GM18870 (cell line): ENCODE measurements at regions not wholly inside any gene's neighbourhood (a gene's known extent, or its start where the extent isn't known, plus 50 kb on each side); places are given as distances from the start of the nearest gene placed in this dataset.
"Not testable (repeated sequence)": the region's sequence is repeated elsewhere in the genome, so short reads cannot be mapped to it uniquely, and the experiment has no call there.

ENCODE experiments used
- ATAC-seq: cut with Tn5 transposase; IDR thresholded peaks from one replicate; pipeline ENCODE4 v1.9.1; 2021; ENCODE audit warnings: moderate library complexity; ENCODE audit not compliant: unreplicated experiment

DNA sequence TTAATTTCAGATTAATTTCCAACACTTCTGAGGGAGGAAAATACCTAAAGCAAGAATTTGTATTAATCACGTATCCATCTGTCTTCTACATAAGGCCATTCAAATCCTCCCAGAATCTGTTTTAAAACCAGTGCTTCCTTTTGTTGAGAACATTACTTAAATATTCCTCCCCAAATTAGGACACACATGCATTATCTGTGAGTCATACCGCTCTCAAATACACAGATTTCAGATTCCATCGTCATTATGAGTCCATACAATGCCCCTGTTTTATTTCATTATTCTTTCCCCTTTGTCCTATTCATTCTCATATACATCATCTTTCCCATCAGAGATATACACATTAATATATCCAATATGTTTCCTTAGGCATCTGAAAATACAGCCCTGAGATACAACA lies 57.3 kb upstream of the PRSS12 start:
- ATAC-seq = no peak

DNA sequence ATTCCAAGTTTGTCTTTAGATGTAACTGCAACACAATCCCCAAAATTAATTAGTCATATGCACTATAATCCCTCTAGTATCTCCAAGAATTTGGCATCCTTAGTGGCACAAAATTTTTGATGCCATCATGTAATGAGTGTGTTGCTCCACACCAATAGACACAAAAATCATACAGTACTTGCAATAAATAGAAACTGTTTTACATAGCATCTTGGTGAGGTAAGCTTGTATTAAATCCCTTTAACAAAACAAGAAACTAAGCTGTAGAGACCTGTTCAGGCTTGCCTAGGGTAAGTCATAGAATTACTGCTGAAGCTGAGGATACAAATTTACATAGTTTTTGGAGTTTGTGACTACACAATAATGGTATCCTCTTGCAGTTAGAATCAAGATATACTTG lies 64.5 kb upstream of the PRSS12 start:
- peak; percentile 75 for ATAC-seq

DNA sequence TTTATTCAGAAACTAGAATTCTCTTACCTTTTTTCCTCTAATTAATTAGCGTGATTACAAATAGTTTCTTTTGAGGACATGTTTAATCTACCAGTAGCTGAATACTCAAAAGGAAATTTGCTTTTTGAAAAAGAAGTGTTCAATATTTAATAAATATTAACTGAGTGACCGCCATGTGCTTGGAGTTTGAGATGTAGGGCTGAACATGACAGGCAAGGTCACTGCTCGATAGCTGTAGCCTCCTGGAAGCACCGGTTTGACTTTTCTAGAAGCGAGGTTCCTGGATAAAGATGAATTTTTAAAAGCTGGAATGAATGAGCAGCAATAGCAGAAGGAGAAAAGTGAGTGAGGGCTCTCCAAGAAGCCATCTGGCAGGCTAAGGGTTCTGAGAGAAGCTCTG lies 65.0 kb upstream of the PRSS12 start:
- ATAC-seq = not testable (repeated sequence)

DNA sequence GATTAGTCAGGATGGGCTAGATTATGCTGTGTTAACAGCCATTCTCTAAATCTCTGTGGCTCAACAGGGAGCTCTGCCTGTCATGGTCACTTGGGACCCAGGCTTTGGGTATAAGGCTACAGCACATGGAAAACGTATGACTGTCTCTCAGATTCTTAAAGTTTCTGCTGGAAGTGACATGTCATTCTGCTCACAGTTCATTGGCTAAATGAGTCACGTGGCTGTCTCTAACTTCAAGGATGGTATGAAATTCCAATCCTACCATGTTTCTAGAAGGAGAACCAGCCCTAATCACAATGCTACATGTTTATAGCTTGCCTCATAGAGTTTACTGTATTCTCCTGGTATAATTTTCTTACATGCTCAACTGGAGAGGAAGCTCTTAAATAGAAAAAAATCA lies 65.6 kb upstream of the PRSS12 start:
- ATAC-seq = not testable (repeated sequence)

DNA sequence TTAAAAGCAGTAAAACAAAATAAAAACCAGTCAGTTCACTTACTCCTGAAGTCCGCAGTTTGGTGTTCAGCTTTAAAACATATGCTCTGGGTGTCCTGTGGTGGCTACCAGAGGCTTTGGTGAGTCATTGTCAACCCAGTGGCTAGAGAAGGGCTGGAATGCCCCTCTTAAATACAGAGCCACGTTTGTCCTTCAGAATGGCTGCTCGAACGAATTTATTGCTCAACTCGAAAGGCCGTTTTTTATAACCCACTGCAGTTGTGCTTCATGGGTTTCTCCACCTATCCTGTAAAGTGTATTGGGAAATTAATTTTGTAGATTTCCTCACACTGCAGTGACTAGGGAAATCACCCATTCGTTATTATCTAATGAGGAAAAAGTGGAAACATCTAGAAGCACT lies 66.8 kb upstream of the PRSS12 start:
- not testable (repeated sequence) for ATAC-seq

DNA sequence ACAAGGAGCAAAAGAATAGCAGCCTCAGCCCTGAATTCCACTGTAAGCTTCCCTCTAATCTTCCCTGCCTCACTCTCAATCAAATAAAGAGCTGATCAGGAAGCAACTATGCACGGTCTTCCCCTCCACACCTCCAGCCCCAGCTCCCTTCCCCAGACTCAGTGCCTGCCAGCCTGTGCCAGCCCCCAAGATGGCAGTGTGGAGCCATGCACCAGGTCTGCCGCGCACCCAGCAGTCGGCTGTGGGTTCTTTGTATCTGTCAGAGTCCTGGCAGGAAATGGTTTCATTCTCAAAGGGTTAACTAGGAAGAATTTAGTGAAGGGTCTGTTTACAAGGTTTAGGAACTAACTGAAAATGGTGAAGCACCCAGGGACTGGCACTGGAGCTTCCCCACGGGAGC lies 71.3 kb upstream of the PRSS12 start:
- not testable (repeated sequence) for ATAC-seq

DNA sequence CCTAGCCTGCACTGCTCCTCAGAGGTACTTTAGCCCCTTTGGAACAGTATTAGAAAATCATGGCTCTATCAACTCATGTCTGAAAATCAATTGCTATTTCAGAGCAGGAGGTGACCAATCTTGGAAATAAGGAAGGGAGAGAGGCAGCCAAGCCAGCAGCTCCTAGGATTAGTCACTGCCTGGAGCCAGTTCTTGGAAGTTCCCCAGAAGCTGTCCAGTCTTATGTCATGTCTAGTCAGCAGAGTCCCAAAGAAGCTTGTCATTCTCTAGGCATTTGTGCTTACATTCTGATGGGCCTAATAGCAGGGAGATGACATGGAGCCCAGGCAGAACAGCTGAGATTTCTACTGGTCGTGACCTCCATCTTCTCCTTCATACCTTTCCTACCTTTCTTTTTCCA lies 76.1 kb upstream of the PRSS12 start:
- ATAC-seq = not testable (repeated sequence)

DNA sequence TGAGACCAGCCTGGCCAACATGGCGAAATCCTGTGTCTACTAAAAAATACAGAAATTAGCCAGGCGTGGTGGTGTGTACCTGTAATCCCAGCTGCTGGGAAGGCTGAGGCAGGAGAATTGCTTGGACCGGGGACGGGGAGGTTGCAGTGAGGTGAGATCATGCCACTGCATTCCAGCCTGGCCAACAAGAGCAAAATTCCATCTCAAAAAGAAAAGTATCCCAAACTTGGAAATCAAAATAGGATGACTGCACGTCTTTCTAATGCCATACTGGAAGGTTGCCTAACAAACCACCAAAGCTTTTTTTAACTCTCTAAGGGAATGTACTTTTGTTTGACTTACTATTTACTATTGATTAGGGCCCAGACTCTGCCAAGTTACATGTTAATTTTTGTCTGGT lies 79.6 kb upstream of the PRSS12 start:
- ATAC-seq = not testable (repeated sequence)

DNA sequence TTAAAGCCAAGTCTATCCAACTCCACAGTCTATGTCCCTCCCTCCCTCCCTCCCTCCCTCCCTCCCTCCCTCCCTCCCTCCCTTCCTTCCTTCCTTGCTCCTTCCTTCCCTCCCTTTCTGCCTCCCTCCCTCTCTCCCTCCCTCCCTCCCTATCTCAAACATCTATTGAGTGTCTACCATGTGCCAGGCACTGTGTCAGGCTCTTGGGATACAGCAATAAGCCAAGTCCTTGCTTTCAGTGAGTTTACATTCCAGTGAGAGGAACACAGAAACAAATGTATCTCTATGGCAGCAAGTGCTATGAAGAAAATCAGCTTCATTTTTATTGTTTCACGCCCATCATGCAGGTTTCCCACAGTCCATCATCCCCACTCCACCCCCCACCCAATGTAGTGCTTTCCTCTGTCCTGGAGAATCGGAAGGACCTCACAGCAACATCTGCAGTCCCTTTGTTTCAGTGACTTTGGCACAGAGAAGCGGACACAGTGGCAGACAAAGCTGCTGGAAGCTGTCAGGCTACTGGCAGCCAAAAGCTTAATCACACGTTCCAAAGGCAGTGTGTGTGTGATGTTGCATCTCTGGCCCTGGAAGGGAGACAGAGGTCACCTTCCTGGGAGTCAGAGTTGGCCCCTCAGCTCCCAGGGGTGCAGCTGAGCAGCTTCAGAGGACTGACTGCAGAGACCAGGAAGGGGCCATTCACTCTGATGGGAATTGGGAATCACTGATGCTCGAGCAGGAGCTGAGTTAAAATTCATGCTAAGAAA lies 81.0 kb upstream of the PRSS12 start:
- not testable (repeated sequence) for ATAC-seq

DNA sequence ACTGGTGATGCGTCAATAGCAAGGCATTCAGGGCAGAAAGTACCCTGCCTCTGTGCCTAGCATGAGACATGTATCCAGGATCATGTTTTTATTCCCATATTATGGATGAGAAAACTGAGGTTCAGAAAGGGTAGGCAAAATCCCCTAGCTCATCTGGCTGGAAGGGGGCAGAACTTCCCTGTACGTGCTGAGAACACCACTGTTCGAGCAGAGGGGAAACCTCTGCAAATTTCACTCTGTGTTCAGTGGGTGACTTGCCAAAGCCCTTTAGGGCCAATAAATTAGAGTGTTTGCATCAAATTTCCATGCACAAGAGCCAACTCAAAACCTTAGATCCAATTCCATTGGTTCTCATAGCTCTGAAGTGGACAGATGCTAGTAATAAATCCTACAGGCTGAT lies 82.6 kb upstream of the PRSS12 start:
- not testable (repeated sequence) for ATAC-seq

DNA sequence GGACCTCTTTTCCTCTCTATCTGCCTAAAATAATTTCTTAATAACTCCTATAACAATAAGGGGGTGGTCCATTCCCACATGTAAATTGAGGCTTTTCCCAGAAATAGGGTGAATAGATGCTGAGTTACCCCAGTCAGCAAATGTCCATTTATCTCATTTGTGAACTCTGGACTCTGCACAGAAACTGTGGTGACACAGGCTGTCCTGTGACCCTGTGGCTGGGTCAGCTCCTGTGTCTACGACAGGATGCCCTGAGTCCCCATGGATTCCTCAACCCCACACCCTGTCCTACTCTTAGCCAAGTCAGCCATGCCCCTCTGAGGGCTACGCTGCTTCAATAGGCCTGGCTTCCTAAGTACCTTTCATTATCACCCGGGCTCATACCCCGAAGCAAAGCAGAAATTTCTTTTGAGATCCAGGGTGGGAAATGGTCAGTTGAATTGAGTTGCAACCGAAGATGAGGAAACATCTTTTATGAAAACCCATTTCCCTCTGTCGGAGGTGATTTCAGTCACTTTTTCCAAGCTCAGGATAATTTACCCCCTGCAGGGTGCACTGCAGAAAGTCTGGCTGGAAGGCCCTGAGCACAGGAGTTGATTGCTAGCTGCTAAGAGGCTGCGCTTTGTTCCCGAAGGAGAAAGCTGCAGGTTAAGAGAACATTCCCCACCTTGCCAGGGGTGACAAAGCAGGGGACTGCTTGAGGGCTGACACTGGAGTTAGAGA lies 89.5 kb upstream of the PRSS12 start:
- ATAC-seq = not testable (repeated sequence)

DNA sequence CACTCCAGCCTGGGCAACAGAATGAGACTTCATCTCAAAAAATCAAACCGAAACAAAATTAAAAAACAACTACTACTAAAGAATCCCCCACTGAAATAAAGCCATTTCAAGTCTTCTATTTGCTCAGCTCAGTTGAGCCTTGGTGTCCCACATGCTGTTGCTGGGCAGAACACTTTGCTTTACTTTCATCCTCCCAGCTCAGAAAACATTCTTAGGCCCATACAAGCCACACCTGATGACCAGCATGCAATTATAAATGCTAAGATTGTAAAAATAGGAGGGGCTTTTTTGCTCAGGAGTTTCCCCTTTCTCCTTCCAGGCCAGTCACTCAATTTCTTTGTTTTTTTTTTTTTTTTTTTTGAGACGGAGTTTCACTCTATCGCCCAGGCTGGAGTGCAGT lies 94.6 kb upstream of the PRSS12 start:
- ATAC-seq = not testable (repeated sequence)

DNA sequence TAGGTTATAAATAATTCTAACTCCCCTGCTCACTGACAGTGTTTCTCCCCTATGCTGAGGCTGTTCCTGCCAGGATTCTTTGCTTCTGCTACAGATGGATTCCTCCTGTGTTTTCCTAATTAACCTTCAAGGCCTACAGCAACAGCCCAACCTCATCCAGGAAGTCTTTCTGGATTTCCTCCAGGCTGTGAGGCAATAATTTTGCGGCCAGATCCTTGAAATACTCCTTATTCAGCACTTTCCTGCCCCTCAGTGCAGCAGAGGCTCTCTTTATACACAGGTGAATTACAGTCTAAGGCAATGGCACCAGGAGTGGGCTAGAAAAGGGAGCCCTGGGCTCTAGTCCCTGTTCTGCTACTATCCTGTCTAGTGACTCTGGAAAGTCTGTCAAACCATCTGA lies 102.1 kb upstream of the PRSS12 start:
- not testable (repeated sequence) for ATAC-seq

DNA sequence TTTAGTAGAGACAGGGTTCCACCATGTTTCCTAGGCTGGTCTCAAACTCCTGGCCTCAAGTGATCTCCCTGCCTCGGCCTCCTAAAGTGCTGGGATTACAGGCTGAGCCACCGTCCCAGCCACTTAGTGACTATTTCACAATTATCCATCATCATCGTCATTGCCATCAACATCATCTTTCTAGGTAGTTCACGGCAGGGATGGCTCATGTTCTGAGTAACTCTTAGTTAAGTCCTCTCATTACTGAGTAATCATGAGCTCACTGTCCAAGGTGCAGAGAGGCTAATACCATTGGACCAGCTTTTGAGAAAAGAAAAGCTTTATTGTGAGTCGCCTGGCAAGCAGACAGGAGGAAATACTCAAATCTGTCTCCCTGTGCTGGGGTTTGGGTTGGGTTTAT lies 108.6 kb upstream of the PRSS12 start:
- ATAC-seq = not testable (repeated sequence)

DNA sequence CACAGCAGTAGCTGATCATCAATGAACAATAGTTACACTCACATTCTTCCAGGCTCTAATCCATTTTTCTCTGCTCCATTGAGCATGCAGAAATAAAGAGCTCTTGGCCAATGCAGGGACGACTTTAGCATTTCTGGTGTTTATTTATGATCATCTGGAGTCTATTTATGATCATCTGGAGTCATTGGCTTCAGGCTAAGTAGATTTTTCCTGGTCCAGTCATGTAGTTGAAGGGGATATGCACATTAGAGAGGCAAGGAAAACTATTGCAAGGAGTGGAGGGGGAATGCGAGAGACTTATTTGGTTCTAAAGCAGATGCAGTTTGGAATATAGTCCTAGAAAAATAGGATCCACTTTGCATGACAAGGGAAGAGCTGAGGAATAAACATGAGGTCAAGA lies 113.0 kb upstream of the PRSS12 start:
- ATAC-seq = not testable (repeated sequence)

DNA sequence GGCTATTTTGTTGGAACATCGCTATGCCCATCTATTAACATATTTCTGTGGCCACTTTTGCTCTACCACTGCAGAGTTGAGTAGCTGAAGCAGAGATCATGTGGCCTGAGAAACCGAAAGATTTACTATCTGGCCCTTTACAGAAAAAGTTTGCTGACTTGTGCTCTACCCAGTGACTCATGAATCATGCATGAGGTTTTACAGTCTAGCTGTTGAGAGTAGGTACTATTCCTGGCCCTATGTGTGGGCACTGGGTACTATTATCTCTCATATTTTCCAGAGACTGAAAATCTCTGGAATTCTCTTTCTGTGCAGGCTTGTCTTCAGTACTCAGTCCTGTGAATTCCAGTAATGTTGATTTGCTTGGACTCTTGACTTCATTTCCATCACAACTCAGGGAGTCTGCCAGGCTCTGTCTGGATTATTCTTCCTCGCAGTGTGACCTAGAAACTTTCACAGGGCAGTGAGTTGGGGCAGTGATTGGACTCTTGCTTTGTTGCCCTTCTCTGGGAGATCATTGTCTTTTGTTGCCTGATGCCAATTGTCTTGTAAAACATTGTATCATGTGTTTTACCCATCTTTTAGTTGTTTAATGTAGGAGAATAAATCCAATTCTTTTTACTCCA lies 121.3 kb upstream of the PRSS12 start:
- ATAC-seq = not testable (repeated sequence)

DNA sequence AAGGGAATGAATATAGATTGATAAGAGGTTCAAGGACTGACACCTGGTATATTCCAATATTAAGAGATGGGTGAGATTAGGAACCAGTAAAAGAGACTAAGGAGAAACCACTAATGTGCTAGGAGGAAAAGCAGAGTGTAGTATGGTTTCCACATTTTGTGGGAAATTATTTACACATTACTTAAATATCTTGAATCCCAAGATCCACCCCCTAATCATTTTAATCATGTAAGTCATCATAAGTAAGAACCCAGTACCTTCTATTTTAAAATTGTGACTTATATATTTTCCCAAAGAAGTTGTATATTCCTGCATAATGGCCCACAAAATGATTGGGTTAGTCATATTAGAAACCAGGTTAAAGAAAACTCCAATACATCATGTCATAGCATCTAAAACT lies 122.0 kb upstream of the PRSS12 start:
- ATAC-seq = not testable (repeated sequence)

DNA sequence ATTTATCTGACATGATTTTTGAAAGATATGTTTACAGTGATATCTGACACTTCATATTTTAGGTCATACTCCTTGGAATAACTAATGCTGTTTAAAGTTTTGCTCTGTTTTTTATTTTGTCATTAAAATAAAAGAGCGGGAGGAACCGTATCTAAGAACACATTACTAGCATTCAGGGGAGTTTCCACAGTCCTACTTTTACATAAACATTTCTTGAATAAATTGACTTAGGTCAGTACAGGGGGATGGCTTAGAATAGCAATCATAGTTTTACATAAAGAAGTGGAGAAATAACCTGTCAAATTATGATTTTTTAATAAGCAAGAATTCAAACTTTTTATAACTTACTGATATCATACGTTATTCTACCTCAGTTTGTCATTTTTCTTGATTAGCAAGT lies 123.1 kb upstream of the PRSS12 start:
- ATAC-seq = not testable (repeated sequence)

DNA sequence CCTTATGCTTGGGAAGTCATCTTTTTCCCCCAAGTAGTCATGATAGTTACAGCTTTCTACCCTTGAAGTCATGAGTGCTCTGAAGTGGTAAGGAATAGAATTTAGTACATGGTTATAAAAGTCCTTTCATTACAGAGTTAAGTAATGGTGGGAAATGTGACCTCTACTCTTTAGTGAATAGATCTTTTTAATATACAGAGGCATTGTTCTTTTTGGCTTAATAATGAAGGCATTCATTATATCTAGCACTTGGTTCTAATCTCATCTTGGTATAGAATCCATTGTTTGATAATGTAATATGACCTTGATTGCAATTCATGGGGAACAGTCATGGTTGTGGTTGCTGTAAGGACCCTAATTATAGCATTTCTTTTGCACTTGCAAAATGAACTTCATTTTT lies 125.0 kb upstream of the PRSS12 start:
- not testable (repeated sequence) for ATAC-seq

DNA sequence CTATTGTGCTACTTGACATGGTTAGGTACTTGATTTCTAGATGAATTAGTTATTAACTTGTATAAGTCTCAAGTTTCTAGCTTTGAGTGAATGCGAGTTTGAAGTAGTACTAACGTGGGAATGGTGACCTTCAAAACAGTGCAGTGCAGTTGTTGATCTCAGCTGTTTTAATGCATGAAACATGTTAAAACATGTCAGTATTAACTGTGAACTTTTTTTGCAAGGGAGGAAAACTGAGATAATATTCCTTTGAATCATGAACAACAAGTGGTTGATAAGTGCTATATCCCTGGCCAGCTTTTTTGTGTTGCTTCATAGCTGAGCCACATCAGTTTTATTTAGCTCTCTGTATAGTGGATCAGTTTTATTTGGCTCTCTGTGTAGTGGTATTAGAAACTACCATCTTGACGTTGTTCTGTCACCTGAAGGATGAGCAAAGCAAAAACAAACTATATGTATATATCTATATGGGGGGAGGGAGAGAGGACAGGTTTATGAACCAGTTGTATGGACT lies 133.1 kb upstream of the PRSS12 start:
- not testable (repeated sequence) for ATAC-seq

DNA sequence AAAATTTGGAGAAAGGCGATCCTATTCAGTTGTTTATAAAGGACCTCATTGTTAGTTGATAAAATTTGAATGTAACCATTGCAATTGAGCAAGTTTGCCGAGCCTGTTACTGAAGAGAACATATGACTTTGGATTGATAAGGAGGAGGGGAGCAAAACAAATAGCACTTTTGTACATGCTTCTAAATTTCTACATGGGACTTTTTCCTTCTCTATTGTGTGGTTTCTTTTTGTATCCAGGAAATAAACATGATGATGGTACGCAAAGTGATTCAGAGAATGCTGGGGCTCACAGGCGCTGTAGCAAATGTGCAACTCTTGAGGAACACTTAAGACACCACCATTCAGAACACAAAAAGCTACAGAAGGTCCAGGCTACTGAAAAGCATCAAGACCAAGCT lies 140.2 kb upstream of the PRSS12 start:
- not testable (repeated sequence) for ATAC-seq

DNA sequence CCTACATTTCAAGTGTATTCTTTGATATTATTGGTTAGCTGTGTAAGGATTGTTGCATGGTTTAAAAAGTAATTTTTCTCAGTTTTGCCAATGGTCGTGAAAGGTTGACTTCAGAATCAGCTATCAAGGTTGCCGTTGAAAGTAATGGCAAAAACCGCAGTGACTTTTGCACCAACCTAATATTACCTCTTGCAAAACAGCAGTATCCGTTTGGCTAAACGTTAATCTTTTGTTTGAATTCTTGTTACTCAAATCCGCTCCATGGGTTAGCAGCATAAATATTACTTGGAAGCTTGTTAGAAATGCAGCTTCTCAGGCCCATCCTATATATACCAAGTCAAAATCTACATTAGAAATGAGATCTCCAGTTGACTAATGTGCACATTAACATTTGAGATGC lies 141.6 kb upstream of the PRSS12 start:
- ATAC-seq = not testable (repeated sequence)
